NCI-H1436 (cell line): ENCODE measurements at regions not wholly inside any gene's neighbourhood (a gene's known extent, or its start where the extent isn't known, plus 50 kb on each side); places are given as distances from the start of the nearest gene placed in this dataset.
"Not testable (repeated sequence)": the region's sequence is repeated elsewhere in the genome, so short reads cannot be mapped to it uniquely, and the experiment has no call there.

Source experiments
- DNase-seq: peaks from one replicate; lab custom pipeline; 2025; lab: John Stamatoyannopoulos, UW

GRCh38 chr7:4319280-4319679, 362.8 kb upstream of the FOXK1 start:
- DNase-seq, result no peak

- DNase-seq, result no peak
Observed at GRCh38 chr7:4325732-4326131, 356.4 kb upstream of the FOXK1 start.

- DNase-seq, result no peak
Observed at GRCh38 chr7:4331711-4332110, 350.4 kb upstream of the FOXK1 start.

GRCh38 chr7:4338556-4338955, 343.5 kb upstream of the FOXK1 start:
- DNase-seq, result no peak

GRCh38 chr7:4343272-4344247, 338.5 kb upstream of the FOXK1 start:
- DNase-seq, result no peak

GRCh38 chr7:4345004-4345403, 337.1 kb upstream of the FOXK1 start:
- no peak for DNase-seq

GRCh38 chr7:4352069-4352468, 330.0 kb upstream of the FOXK1 start:
- no peak for DNase-seq

- DNase-seq, result no peak
Observed at GRCh38 chr7:4361774-4362173, 320.3 kb upstream of the FOXK1 start.

GRCh38 chr7:4383584-4383983, 298.5 kb upstream of the FOXK1 start:
- no peak for DNase-seq

GRCh38 chr7:4386190-4386589, 295.9 kb upstream of the FOXK1 start:
- no peak for DNase-seq

- DNase-seq, result not testable (repeated sequence)
Observed at GRCh38 chr7:4391103-4391502, 291.0 kb upstream of the FOXK1 start.

GRCh38 chr7:4394736-4395135, 287.4 kb upstream of the FOXK1 start:
- no peak for DNase-seq

- DNase-seq, result no peak
Observed at GRCh38 chr7:4399121-4399520, 283.0 kb upstream of the FOXK1 start.

GRCh38 chr7:4399596-4399995, 282.5 kb upstream of the FOXK1 start:
- DNase-seq, result no peak

GRCh38 chr7:4406288-4407058, 275.6 kb upstream of the FOXK1 start:
- no peak for DNase-seq

GRCh38 chr7:4409946-4410345, 272.1 kb upstream of the FOXK1 start:
- no peak for DNase-seq

GRCh38 chr7:4416396-4417056, 265.6 kb upstream of the FOXK1 start:
- no peak for DNase-seq

- no peak for DNase-seq
Observed at GRCh38 chr7:4428526-4428925, 253.6 kb upstream of the FOXK1 start.

- DNase-seq, result no peak
Observed at GRCh38 chr7:4430227-4430626, 251.9 kb upstream of the FOXK1 start.

- DNase-seq, result no peak
Observed at GRCh38 chr7:4434306-4434705, 247.8 kb upstream of the FOXK1 start.

GRCh38 chr7:4436361-4436895, 245.7 kb upstream of the FOXK1 start:
- DNase-seq, result no peak

GRCh38 chr7:4436936-4437335, 245.2 kb upstream of the FOXK1 start:
- DNase-seq, result no peak
